Chondrocyte (in vitro differentiated cells): ENCODE measurements at regions not wholly inside any gene's neighbourhood (a gene's known extent, or its start where the extent isn't known, plus 50 kb on each side); places are given as distances from the start of the nearest gene placed in this dataset.

Experiments
- DNase-seq: peaks from one replicate; pipeline ENCODE4 v3.0.0; 2021; ENCODE audit warnings: mixed read lengths, low spot score
- H3K27ac Mint-ChIP-seq: one replicate; pipeline ENCODE4 v1.8.0; 2021; ENCODE audit warnings: mild to moderate bottlenecking, moderate library complexity, mixed read lengths; ENCODE audit not compliant: unreplicated experiment
- H3K27me3 Mint-ChIP-seq: 2 replicates; pipeline ENCODE4 v1.8.0; 2021; ENCODE audit warnings: low read depth, mixed read lengths
- H3K36me3 Mint-ChIP-seq: 2 replicates; pipeline ENCODE4 v1.8.0; 2021; ENCODE audit warnings: low read depth, mixed read lengths
- H3K4me1 Mint-ChIP-seq: 2 replicates; pipeline ENCODE4 v1.8.0; 2021; ENCODE audit warnings: low read depth, mild to moderate bottlenecking, mixed read lengths
- H3K4me3 Mint-ChIP-seq: one replicate; pipeline ENCODE4 v1.8.0; 2021; ENCODE audit warnings: mild to moderate bottlenecking, moderate library complexity, mixed read lengths; ENCODE audit not compliant: unreplicated experiment
- H3K9me3 Mint-ChIP-seq: 2 replicates; pipeline ENCODE4 v1.8.0; 2021; ENCODE audit warnings: low read depth, mixed read lengths
- TF ChIP-seq, protein P1 (sequence below): fragments of 200-600 bp; sonication (generic); IDR thresholded peaks from 2 replicates; pipeline ENCODE4 v1.5.0; 2021; ENCODE audit warnings: antibody characterized with exemption, mild to moderate bottlenecking, moderate library complexity

DNA sequence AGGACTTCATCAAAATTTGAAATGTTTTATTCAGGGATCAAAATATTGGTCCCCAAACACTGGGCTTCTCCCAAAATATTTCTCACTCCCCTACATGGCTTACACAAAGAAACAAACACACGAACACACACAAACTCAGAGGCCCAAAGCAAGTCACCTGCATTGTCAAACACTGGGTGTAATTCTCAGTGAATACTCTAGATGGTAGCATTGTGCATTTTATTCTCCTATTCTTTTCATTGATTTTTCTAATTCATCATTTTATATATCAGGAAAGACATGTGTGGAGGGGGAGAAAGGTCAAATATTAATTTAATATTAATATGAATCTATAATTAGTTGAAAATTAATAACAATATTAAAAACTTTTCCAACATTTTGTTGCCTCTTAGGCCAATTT is 72.3 kb upstream of the TNMD start:
- H3K4me1 Mint-ChIP-seq: no peaks in the 10 kb centered on the region
- no peak overlapping the region for H3K27ac Mint-ChIP-seq
- H3K36me3 Mint-ChIP-seq: no peaks in the 10 kb centered on the region
- peaks cover 2% of the 10 kb centered on the region for H3K27me3 Mint-ChIP-seq
- no peaks in the 10 kb centered on the region for H3K9me3 Mint-ChIP-seq
- TF ChIP-seq, protein P1, sequence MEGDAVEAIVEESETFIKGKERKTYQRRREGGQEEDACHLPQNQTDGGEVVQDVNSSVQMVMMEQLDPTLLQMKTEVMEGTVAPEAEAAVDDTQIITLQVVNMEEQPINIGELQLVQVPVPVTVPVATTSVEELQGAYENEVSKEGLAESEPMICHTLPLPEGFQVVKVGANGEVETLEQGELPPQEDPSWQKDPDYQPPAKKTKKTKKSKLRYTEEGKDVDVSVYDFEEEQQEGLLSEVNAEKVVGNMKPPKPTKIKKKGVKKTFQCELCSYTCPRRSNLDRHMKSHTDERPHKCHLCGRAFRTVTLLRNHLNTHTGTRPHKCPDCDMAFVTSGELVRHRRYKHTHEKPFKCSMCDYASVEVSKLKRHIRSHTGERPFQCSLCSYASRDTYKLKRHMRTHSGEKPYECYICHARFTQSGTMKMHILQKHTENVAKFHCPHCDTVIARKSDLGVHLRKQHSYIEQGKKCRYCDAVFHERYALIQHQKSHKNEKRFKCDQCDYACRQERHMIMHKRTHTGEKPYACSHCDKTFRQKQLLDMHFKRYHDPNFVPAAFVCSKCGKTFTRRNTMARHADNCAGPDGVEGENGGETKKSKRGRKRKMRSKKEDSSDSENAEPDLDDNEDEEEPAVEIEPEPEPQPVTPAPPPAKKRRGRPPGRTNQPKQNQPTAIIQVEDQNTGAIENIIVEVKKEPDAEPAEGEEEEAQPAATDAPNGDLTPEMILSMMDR: peak; percentile 92
- H3K4me3 Mint-ChIP-seq: no peak overlapping the region
- DNase-seq: no peak

DNA sequence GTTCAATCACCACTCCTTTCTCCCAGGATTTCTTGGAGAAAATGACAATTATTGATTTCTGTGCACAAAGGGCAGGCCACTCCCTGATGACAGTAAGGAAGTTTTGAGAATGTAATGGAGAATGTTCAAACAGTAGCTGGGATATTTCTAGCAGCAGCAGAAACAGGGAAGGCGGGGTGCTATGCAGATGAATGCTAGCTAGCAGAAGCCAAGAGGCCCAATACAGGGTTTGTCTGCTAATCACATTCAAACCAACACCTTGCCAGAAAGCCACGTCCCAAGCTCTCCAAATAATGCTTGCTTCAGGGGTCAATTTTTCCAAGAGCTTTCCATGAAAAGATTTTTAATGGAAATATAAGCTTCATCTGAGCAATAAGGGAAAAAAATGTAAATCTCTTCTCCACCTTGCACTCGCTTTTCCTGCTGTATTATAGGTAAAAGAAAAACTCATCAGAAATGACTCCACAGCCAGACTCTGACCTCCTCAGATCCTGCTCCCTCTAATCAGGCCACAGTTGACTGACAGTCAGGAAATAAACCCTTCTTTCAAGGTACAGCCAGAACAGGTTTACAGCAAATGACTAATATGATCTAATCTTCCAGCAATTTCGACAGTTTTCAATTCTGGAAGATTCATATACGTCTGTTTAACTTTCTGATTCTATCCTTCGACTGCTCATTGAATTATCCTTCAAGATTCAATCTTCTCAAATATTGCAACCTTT is 84.7 kb upstream of the PCDH19 start:
- H3K27me3 Mint-ChIP-seq: peaks cover 3% of the 10 kb centered on the region
- TF ChIP-seq, protein P1: no peak
- DNase-seq: no peak
- no peaks in the 10 kb centered on the region for H3K36me3 Mint-ChIP-seq
- H3K9me3 Mint-ChIP-seq: peaks cover 16% of the 10 kb centered on the region
- H3K4me1 Mint-ChIP-seq: no peaks in the 10 kb centered on the region
- H3K27ac Mint-ChIP-seq: no peak overlapping the region
- H3K4me3 Mint-ChIP-seq: no peak overlapping the region

- DNase-seq: no peak
- TF ChIP-seq, protein P1: no peak
- Mint-ChIP-seq H3K4me3 (no peak overlapping the region), H3K27me3 (peaks cover 3% of the 10 kb centered on the region), H3K9me3 (no peaks in the 10 kb centered on the region), H3K4me1 (no peaks in the 10 kb centered on the region), H3K36me3 (no peaks in the 10 kb centered on the region), H3K27ac (no peak overlapping the region)
These were observed 81.1 kb upstream of the PCDH19 start for GRCh38 chrX:100491174-100491573.

DNA sequence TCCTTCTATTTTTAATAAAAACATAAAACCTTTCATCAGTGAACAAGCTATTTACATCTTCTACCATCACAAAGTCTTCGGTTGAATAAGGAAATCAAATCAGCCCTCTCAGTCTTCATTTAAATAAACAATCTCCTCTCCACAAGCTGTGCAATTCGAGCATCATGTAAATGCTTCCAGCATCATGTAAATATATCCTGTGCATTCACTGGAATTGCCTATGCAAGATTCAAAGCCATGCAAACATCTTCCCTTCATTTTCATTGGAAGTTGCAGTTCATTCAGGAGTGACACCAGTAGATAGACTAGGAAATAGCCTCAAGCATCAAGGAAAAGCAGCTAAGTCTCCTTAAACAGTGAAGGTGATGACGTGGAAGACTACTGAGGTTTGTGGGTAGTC is 77.7 kb upstream of the PCDH19 start:
- Mint-ChIP-seq H3K27me3 (peaks cover 1% of the 10 kb centered on the region), H3K36me3 (no peaks in the 10 kb centered on the region), H3K9me3 (no peaks in the 10 kb centered on the region), H3K4me1 (no peaks in the 10 kb centered on the region), H3K4me3 (no peak overlapping the region), H3K27ac (no peak overlapping the region)
- no peak for DNase-seq
- TF ChIP-seq, protein P1: no peak

- Mint-ChIP-seq H3K4me1 (no peaks in the 10 kb centered on the region), H3K27ac (no peak overlapping the region), H3K9me3 (no peaks in the 10 kb centered on the region), H3K27me3 (peaks cover 1% of the 10 kb centered on the region), H3K4me3 (no peak overlapping the region), H3K36me3 (no peaks in the 10 kb centered on the region)
- no peak for DNase-seq
- TF ChIP-seq, protein P1: no peak
These were observed 74.9 kb upstream of the PCDH19 start for GRCh38 chrX:100484971-100485370.
